ENCODE measurements at regions not wholly inside any gene's neighbourhood (a gene's known extent, or its start where the extent isn't known, plus 50 kb on each side); places are given as distances from the start of the nearest gene placed in this dataset.
"Not testable (repeated sequence)": the region's sequence is repeated elsewhere in the genome, so short reads cannot be mapped to it uniquely, and the experiment has no call there.

DNA sequence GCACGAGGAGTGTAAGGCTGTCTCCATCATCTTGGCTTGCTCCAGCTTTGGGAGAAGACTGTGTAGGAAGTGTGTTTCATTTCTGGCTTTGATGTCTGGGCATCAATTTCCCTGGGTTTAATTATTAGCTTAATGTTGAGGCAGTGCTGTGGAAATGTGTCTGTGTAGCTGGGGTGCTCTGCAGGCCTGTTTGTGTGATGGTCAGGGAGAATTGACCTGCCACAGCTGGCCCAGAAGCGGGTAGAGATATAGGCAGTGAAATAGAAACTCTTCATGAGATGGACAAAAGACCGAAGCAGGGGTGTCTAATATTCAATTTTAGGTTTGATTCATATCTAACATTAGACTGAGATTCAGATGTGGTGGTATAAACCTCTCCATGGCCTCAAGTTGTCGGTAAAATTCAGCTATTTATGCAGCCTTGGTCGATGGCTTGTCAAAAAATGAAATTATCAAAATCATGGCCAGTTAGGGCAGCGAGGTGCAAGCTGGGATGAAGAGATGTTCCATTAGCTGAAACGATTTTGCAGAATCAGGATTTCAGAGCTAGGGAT, 95.3 kb upstream of the SNX9 start:
- Histone ChIP-seq H3K4me3 (ENCODE audit: insufficient read depth, low read depth, low read length) (no peak overlapping the region), H3K27me3 (ENCODE audit: control insufficient read depth, insufficient read depth, low read length) (no peaks in the 10 kb centered on the region), H3K36me3 (replicated peaks; ENCODE audit: control insufficient read depth, insufficient read depth, low read length) (no peaks in the 10 kb centered on the region)
- no peak for DNase-seq

GRCh38 chr6:157728183-157728881, 94.7 kb upstream of the SNX9 start:
- no peaks in the 10 kb centered on the region for H3K27me3 ChIP-seq (ENCODE audit: control insufficient read depth, insufficient read depth, low read length)
- no peaks in the 10 kb centered on the region for H3K36me3 ChIP-seq (replicated peaks; ENCODE audit: control insufficient read depth, insufficient read depth, low read length)
- no peak overlapping the region for H3K4me3 ChIP-seq (ENCODE audit: insufficient read depth, low read depth, low read length)
- no peak for DNase-seq

DNA sequence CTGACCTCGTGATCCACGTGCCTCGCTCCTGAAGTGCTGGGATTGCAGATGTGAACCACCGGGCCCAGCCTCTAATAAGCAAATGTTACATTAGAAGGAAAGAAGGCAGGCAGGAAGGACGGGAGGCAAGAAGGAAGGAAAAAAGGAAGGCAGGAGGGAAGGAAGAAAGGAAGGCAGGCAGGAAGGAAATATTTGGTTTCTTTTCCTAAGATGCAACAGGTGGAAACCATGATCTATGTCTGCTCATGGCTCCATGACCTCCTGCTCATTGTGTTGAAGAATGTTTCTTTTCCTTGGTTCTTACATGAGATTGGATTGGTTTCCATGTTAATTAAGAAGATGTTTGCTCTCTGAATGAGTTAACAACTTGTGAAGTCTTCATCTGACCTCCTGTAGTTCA, 91.8 kb upstream of the SNX9 start:
- no peak for DNase-seq

GRCh38 chr6:157732007-157732406, 91.0 kb upstream of the SNX9 start:
- Histone ChIP-seq H3K27me3 (ENCODE audit: control insufficient read depth, insufficient read depth, low read length) (no peaks in the 10 kb centered on the region), H3K4me3 (ENCODE audit: insufficient read depth, low read depth, low read length) (no peak overlapping the region), H3K36me3 (replicated peaks; ENCODE audit: control insufficient read depth, insufficient read depth, low read length) (no peaks in the 10 kb centered on the region)
- DNase-seq, result no peak

More for the DNA sequence above, 91.8 kb upstream of the SNX9 start:
- Histone ChIP-seq H3K4me3 (ENCODE audit: insufficient read depth, low read depth, low read length) (no peak overlapping the region), H3K36me3 (replicated peaks; ENCODE audit: control insufficient read depth, insufficient read depth, low read length) (no peaks in the 10 kb centered on the region), H3K27me3 (ENCODE audit: control insufficient read depth, insufficient read depth, low read length) (no peaks in the 10 kb centered on the region)

DNA sequence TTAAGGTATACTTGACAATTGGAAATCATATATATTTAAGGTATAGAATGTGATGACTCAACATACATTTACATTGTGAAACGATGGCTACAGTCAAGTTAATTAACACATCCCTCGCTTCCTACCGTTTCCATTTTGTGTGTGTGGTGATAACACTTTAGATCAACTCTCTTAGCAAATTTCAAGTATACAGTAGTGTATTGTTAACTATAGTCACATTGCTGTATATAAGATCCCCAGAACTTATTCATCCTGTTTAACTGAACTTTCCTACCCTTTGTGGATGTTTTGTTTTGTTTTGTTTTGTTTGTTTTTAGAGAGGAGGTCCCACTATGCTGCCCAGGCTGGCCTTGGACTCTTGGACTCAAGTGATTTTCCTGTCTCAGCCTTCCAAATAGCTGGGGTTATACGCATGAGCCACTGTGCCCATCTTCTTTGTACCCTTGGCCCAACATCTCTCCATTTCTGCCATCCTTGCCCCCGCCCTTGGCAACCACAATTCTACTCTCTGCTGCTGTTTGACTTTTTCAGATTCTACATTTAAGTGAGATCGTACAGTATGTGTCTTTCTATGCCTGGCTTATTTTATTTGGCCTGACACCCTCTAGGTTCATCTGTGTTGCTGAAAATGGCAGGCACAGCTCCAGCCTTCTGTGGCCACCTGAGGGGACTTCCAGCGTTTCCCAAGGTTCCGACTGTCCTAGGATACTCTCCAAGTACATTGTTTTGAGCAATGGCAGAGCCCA, 90.5 kb upstream of the SNX9 start:
- DNase-seq, result no peak
- no peaks in the 10 kb centered on the region for H3K36me3 ChIP-seq (replicated peaks; ENCODE audit: control insufficient read depth, insufficient read depth, low read length)
- no peak overlapping the region for H3K4me3 ChIP-seq (ENCODE audit: insufficient read depth, low read depth, low read length)
- no peaks in the 10 kb centered on the region for H3K27me3 ChIP-seq (ENCODE audit: control insufficient read depth, insufficient read depth, low read length)

GRCh38 chr6:157736555-157736954, 86.5 kb upstream of the SNX9 start:
- not testable (repeated sequence) for H3K36me3 ChIP-seq (replicated peaks; ENCODE audit: control insufficient read depth, insufficient read depth, low read length); H3K4me3 ChIP-seq (ENCODE audit: insufficient read depth, low read depth, low read length); DNase-seq; H3K27me3 ChIP-seq (ENCODE audit: control insufficient read depth, insufficient read depth, low read length)

DNA sequence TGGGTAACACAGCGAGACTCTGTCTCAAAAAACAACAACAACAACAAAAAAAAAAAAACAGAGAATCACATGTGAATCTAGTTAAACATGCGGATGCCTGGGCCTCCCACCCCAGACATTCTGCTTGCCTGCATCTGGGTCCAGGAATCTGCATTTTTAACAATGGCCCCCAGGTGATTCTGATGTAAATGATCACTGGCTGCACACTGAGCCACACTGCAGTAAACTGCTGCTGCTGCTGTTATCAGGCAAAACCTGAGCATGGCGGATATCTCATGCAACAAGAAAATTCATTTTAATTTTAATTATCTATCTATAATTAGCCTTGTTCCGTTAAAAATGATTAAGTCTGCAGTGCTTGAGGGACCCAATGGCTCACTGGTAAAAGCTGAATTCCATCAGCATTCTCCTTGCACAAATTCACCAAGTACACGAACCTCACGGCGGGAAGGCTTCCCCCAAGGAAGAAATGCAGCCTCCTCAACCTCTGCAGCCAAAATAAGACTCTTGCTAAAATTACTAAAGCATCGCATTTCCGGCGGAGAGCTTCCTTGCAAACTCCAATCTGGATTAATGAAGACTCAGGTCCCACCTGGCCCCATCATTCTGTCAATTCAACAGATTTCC, 81.6 kb upstream of the SNX9 start:
- DNase-seq, result no peak
- H3K36me3 ChIP-seq (replicated peaks; ENCODE audit: control insufficient read depth, insufficient read depth, low read length), result no peaks in the 10 kb centered on the region
- no peak overlapping the region for H3K4me3 ChIP-seq (ENCODE audit: insufficient read depth, low read depth, low read length)
- no peaks in the 10 kb centered on the region for H3K27me3 ChIP-seq (ENCODE audit: control insufficient read depth, insufficient read depth, low read length)

- no peak overlapping the region for H3K4me3 ChIP-seq (ENCODE audit: insufficient read depth, low read depth, low read length)
- no peaks in the 10 kb centered on the region for H3K36me3 ChIP-seq (replicated peaks; ENCODE audit: control insufficient read depth, insufficient read depth, low read length)
- DNase-seq, result no peak
- no peaks in the 10 kb centered on the region for H3K27me3 ChIP-seq (ENCODE audit: control insufficient read depth, insufficient read depth, low read length)
Observed at GRCh38 chr6:157741948-157742556, 81.0 kb upstream of the SNX9 start.

- Histone ChIP-seq H3K27me3 (ENCODE audit: control insufficient read depth, insufficient read depth, low read length) (no peaks in the 10 kb centered on the region), H3K36me3 (replicated peaks; ENCODE audit: control insufficient read depth, insufficient read depth, low read length) (no peaks in the 10 kb centered on the region), H3K4me3 (ENCODE audit: insufficient read depth, low read depth, low read length) (no peak overlapping the region)
- DNase-seq, result no peak
Observed at GRCh38 chr6:157744102-157744601, 78.9 kb upstream of the SNX9 start.

DNA sequence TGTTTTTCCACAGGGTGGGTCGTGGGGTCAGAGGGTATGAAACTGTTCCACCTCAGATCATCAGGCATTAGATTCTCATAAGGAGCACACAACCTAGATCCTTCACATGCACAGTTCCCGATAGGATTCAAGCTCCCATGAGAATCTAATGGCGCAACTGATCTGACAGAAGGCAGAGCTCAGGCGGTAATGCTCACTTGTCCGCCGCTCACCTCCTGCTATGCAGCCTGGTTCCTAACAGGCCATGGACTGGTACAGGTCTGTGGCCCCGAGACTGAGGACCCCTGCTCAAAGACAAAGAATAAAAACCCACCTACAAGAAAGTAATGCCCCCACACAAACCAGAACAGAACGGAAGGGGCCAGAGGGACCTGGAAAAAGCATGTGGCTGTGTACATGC, 76.1 kb upstream of the SNX9 start:
- H3K4me3 ChIP-seq (ENCODE audit: insufficient read depth, low read depth, low read length), result no peak overlapping the region
- DNase-seq, result no peak
- H3K36me3 ChIP-seq (replicated peaks; ENCODE audit: control insufficient read depth, insufficient read depth, low read length), result no peaks in the 10 kb centered on the region
- H3K27me3 ChIP-seq (ENCODE audit: control insufficient read depth, insufficient read depth, low read length), result no peaks in the 10 kb centered on the region

- Histone ChIP-seq H3K27me3 (ENCODE audit: control insufficient read depth, insufficient read depth, low read length) (no peaks in the 10 kb centered on the region), H3K4me3 (ENCODE audit: insufficient read depth, low read depth, low read length) (no peak overlapping the region), H3K36me3 (replicated peaks; ENCODE audit: control insufficient read depth, insufficient read depth, low read length) (no peaks in the 10 kb centered on the region)
- no peak for DNase-seq
Observed at GRCh38 chr6:157747370-157747769, 75.7 kb upstream of the SNX9 start.

GRCh38 chr6:157748839-157749571, 74.0 kb upstream of the SNX9 start:
- Histone ChIP-seq H3K36me3 (replicated peaks; ENCODE audit: control insufficient read depth, insufficient read depth, low read length) (no peaks in the 10 kb centered on the region), H3K27me3 (ENCODE audit: control insufficient read depth, insufficient read depth, low read length) (no peaks in the 10 kb centered on the region), H3K4me3 (ENCODE audit: insufficient read depth, low read depth, low read length) (no peak overlapping the region)
- no peak for DNase-seq

GRCh38 chr6:157750973-157751372, 72.1 kb upstream of the SNX9 start:
- not testable (repeated sequence) for H3K4me3 ChIP-seq (ENCODE audit: insufficient read depth, low read depth, low read length); H3K27me3 ChIP-seq (ENCODE audit: control insufficient read depth, insufficient read depth, low read length); DNase-seq; H3K36me3 ChIP-seq (replicated peaks; ENCODE audit: control insufficient read depth, insufficient read depth, low read length)

Data from H7 (cell line).